Loucy (cell line): ENCODE measurements at regions not wholly inside any gene's neighbourhood (a gene's known extent, or its start where the extent isn't known, plus 50 kb on each side); places are given as distances from the start of the nearest gene placed in this dataset.
"Not testable (repeated sequence)": the region's sequence is repeated elsewhere in the genome, so short reads cannot be mapped to it uniquely, and the experiment has no call there.

Source experiments
- H2AFZ ChIP-seq: fragments of 200-600 bp; sonication (generic); 2 replicates; pipeline ENCODE4 v1.6.0; 2016; ENCODE audit warnings: antibody characterized with exemption, mild to moderate bottlenecking, low read length, moderate library complexity
- H3F3A ChIP-seq: fragments of 200-600 bp; 2 replicates; pipeline ENCODE4 v1.6.0; 2016; ENCODE audit warnings: antibody characterized with exemption, low read depth, mild to moderate bottlenecking
- H3K27me3 ChIP-seq: fragments of 200-600 bp; sonication (generic); 2 replicates; pipeline ENCODE4 v1.6.1; 2014; ENCODE audit warnings: low read length, mild to moderate bottlenecking; ENCODE audit not compliant: insufficient read depth, poor library complexity, severe bottlenecking
- H3K36me3 ChIP-seq: fragments of 200-600 bp; sonication (generic); 2 replicates; pipeline ENCODE4 v1.6.1; 2016; ENCODE audit warnings: low read length; ENCODE audit not compliant: insufficient read depth
- H3K4me1 ChIP-seq: fragments of 200-600 bp; sonication (generic); 2 replicates; pipeline ENCODE4 v1.5.1; 2014; ENCODE audit warnings: low read length, mild to moderate bottlenecking; ENCODE audit not compliant: insufficient read depth, poor library complexity, severe bottlenecking
- H3K4me2 ChIP-seq: fragments of 200-600 bp; sonication (generic); 2 replicates; pipeline ENCODE4 v1.6.0; 2014; ENCODE audit warnings: antibody characterized with exemption, low read length, low read depth, mild to moderate bottlenecking; ENCODE audit not compliant: poor library complexity, severe bottlenecking
- H3K4me3 ChIP-seq: fragments of 200-600 bp; sonication (generic); 2 replicates; pipeline ENCODE4 v1.5.1; 2014; ENCODE audit warnings: low read length, mild to moderate bottlenecking, mixed read lengths; ENCODE audit not compliant: poor library complexity, severe bottlenecking
- H3K79me2 ChIP-seq: fragments of 200-600 bp; sonication (generic); 2 replicates; pipeline ENCODE4 v1.6.1; 2014; ENCODE audit warnings: low read length; ENCODE audit not compliant: insufficient read depth
- H3K9ac ChIP-seq: fragments of 200-600 bp; sonication (generic); 2 replicates; pipeline ENCODE4 v1.6.0; 2014; ENCODE audit warnings: mild to moderate bottlenecking, low read depth, low read length, moderate library complexity; ENCODE audit not compliant: poor library complexity, severe bottlenecking
- H3K9me2 ChIP-seq: fragments of 200-600 bp; sonication (generic); replicated peaks from 2 replicates; pipeline ENCODE4 v1.6.1; 2016; ENCODE audit warnings: low read depth, low read length, mixed read lengths
- H3K9me3 ChIP-seq: fragments of 200-600 bp; sonication (generic); 2 replicates; pipeline ENCODE4 v1.6.1; 2014; ENCODE audit warnings: mild to moderate bottlenecking, antibody characterized with exemption, low read length, low read depth; ENCODE audit not compliant: insufficient read depth
- H4K20me1 ChIP-seq: fragments of 200-600 bp; sonication (generic); 2 replicates; pipeline ENCODE4 v1.6.0; 2014; ENCODE audit warnings: antibody characterized with exemption, low read length, mild to moderate bottlenecking; ENCODE audit not compliant: insufficient read depth, poor library complexity, severe bottlenecking
- EZH2phosphoT487 ChIP-seq: fragments of 200-600 bp; IDR thresholded peaks from 2 replicates; pipeline ENCODE4 v1.6.1; 2018; ENCODE audit warnings: antibody characterized with exemption, mild to moderate bottlenecking, moderate library complexity, borderline replicate concordance
- TF ChIP-seq, protein P1 (sequence below): fragments of 200-600 bp; sonication (generic); conservative IDR thresholded peaks from 2 replicates; pipeline ENCODE4 v1.5.1; 2014; ENCODE audit warnings: mild to moderate bottlenecking, antibody characterized with exemption, low read length

DNA sequence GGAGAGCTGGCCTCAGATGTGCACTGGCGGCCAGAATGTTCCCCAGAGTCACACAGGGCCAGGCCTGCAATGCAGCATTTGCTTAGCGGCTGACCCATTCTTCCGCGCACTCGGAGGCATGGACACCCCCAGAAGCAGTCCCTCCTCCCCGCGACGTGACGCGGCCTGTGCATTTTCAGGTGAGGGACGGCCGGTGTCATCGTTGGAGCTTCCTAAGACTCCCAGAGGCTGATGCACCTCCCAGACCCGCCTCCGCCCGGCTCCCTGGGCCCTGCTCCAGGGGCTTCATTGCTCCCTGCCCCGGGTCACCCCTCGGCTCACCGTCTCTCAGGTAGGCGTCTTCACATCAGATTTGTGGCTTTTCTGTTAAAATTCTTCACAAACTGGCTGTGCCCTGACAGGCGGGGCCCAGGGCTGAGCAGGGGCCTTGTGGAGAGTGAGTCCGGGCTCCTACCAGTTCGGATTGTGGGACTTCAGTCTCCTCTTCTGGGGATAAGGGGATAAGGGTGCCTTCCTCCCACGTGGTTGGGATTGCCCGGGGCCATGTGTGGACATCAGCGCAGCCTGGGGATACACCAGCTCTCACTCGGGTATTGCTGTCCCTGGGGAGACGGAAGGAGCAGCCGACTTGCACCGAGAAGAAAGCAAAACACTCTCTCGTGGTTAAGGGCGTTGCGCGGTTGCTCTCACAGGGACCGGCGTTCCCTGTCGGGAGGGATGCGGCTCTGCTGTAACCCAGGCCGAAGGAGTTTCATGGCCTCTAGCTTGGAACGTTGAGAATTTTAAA is 249.1 kb downstream of the ADGRD1 start:
- peaks cover 27% of the 10 kb centered on the region for H3K4me1 ChIP-seq
- peak overlapping the region; percentile 98 for H3K4me3 ChIP-seq
- H3K79me2 ChIP-seq: peaks cover 46% of the 10 kb centered on the region
- no peaks in the 10 kb centered on the region; the same call in 1 of the 2 replicates for H3K9me3 ChIP-seq
- no peaks in the 10 kb centered on the region for H3F3A ChIP-seq
- H4K20me1 ChIP-seq: peaks cover 31% of the 10 kb centered on the region
- peaks cover 6% of the 10 kb centered on the region; the same call in 1 of the 2 replicates for H3K36me3 ChIP-seq
- no peak overlapping the region for H2AFZ ChIP-seq
- TF ChIP-seq EZH2phosphoT487: no peak
- TF ChIP-seq, protein P1, sequence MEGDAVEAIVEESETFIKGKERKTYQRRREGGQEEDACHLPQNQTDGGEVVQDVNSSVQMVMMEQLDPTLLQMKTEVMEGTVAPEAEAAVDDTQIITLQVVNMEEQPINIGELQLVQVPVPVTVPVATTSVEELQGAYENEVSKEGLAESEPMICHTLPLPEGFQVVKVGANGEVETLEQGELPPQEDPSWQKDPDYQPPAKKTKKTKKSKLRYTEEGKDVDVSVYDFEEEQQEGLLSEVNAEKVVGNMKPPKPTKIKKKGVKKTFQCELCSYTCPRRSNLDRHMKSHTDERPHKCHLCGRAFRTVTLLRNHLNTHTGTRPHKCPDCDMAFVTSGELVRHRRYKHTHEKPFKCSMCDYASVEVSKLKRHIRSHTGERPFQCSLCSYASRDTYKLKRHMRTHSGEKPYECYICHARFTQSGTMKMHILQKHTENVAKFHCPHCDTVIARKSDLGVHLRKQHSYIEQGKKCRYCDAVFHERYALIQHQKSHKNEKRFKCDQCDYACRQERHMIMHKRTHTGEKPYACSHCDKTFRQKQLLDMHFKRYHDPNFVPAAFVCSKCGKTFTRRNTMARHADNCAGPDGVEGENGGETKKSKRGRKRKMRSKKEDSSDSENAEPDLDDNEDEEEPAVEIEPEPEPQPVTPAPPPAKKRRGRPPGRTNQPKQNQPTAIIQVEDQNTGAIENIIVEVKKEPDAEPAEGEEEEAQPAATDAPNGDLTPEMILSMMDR: no peak
- no peaks in the 10 kb centered on the region for H3K9me2 ChIP-seq
- H3K27me3 ChIP-seq: peaks cover 24% of the 10 kb centered on the region
- H3K4me2 ChIP-seq: peak overlapping the region; percentile 94
- peak overlapping the region; percentile 99 for H3K9ac ChIP-seq

DNA sequence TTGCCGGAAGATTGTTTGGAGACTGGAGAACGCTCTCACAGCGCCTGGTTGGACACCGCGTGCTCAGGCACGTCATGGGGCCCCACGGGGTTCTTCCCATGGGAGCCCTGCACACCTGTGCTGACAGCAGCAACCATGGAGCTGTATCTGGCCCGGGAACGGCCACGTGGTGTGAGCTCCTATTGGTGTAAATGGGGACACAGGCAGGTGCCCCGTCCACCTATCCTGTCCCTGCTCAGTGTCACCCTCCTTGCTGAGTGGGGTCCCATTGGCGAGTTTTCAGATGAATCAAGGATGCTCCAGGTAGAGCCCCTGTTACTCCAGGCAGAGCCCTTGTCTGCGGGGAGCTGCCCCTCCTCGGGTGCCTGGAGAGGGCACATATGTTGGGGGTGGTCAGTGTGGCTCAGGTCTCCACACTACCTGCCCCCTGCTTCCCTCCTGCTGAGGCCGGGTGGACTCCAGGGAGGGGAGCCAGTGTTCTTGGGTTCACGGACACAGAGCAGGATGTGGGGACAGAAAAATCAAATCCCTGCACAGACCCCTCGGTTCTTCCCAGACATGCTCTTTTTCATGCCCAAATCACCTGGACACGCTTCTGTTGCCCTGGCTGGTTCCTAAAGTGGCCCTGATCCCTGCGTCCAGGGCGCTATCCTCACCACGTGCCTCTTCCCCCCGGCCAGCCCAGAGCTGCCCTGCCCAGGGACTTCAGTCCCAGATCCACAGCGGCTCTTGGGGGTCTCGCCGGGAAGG is 250.1 kb downstream of the ADGRD1 start:
- Histone ChIP-seq H3K79me2 (peaks cover 52% of the 10 kb centered on the region), H4K20me1 (peaks cover 37% of the 10 kb centered on the region), H3K9me2 (no peaks in the 10 kb centered on the region), H3K36me3 (peaks cover 13% of the 10 kb centered on the region; the same call in 1 of the 2 replicates), H3K9me3 (no peaks in the 10 kb centered on the region; the same call in 1 of the 2 replicates), H3K27me3 (peaks cover 13% of the 10 kb centered on the region), H3K4me2 (peak overlapping the region; percentile 94), H3K4me3 (peak overlapping the region; percentile 98), H3F3A (no peaks in the 10 kb centered on the region), H3K4me1 (peaks cover 27% of the 10 kb centered on the region), H2AFZ (no peak overlapping the region), H3K9ac (peak overlapping the region; percentile 99)
- TF ChIP-seq EZH2phosphoT487: no peak
- TF ChIP-seq, protein P1: no peak

DNA sequence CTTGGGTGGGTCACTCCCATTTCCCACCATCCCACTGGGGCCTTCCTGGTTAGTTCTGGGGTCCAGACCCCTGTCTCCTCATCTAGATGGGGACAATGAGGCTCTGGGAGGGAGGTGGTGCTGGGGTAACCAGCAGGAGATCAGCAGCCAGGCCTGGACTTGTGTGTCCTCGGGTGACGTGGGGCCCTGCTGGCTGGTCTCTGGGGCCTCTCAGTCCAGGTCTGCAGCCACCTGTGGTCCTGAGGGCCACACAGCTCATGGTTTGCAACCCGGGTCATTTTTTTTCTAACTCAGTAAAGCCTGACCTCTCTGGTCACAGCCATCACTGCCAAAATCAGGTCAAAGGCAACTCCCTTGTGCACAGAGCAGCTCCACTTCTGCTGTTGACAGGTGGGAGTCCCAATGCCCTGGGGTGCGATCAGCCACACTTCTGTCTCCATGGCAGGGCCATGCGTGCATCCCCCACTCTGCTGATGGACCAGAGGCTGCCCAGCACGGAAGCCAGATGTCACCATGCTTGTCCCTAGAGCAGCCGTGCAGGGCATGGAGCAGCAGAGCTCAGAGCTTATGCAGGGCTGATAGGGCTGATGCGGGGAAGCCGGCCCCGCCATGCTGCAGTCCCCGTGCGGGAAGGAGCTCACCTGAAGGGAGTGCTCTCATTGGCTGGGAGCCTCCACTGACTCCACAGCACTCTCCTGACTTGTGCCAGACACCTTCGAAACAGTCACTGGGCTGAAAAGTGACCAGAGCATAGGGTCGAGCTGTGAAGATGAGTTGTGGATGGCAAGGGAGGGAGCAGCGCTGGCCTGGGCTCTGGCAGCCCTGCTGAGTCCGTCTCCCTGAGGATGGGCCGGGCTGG is 250.9 kb downstream of the ADGRD1 start:
- peak overlapping the region; percentile 99 for H3K9ac ChIP-seq
- TF ChIP-seq, protein P1: no peak
- TF ChIP-seq EZH2phosphoT487: no peak
- no peaks in the 10 kb centered on the region for H3K9me3 ChIP-seq
- peaks cover 60% of the 10 kb centered on the region for H3K79me2 ChIP-seq
- H3K27me3 ChIP-seq: peaks cover 9% of the 10 kb centered on the region
- no peak overlapping the region for H2AFZ ChIP-seq
- peak overlapping the region; percentile 98 for H3K4me3 ChIP-seq
- H3K36me3 ChIP-seq: peaks cover 21% of the 10 kb centered on the region; the same call in 1 of the 2 replicates
- no peaks in the 10 kb centered on the region for H3F3A ChIP-seq
- peak overlapping the region; percentile 94 for H3K4me2 ChIP-seq
- H4K20me1 ChIP-seq: peaks cover 44% of the 10 kb centered on the region
- H3K9me2 ChIP-seq: no peaks in the 10 kb centered on the region
- peaks cover 31% of the 10 kb centered on the region for H3K4me1 ChIP-seq

DNA sequence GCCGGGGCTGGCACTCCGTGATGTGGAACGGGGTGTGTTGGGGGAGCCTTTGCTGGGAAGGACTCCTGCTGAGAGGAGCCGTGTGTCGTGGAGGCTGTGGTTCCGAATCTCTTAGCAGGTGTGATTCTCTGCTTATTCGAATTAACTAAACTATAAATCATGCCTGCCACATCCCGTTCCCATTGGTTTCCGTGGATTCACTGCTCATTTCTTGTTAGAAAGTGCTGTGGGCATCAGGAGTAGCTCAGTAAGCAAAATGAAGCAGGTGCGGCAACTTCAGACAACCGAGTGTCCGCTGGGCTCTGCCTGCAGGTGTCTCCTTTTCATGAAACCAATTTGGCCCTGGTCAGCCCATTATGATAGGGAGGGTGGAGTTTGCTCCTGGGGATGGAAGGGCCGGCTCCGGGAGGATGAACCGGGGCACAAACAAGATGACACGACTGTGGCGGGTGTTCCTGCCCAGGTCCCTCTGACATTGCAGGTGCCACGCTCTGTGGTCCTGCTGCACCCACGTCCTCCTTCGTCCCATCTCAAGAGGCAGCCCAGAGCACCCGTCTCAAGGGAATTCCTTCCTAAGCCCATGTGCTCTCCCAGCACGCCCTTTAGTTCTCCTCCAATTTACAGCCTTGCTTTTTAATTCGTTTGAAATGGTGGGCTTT is 251.7 kb downstream of the ADGRD1 start:
- H3F3A ChIP-seq: not testable (repeated sequence)

More for the DNA sequence above, 251.7 kb downstream of the ADGRD1 start:
- not testable (repeated sequence) for H3K9me2 ChIP-seq, H3K27me3 ChIP-seq, H2AFZ ChIP-seq, H3K9me3 ChIP-seq
- Histone ChIP-seq H3K36me3 (peaks cover 29% of the 10 kb centered on the region; the same call in 1 of the 2 replicates), H3K9ac (peak overlapping the region; percentile 99), H3K4me2 (peak overlapping the region; percentile 94), H3K79me2 (peaks cover 67% of the 10 kb centered on the region), H3K4me3 (peak overlapping the region; percentile 98), H3K4me1 (peaks cover 37% of the 10 kb centered on the region), H4K20me1 (peaks cover 51% of the 10 kb centered on the region)
